ENCODE measurements at regions not wholly inside any gene's neighbourhood (a gene's known extent, or its start where the extent isn't known, plus 50 kb on each side); places are given as distances from the start of the nearest gene placed in this dataset.

GRCh38 chr5:124641154-124641792, 105.2 kb downstream of the ZNF608 start:
- in situ Hi-C loops (cut with MboI; ENCODE audit: low pct_unique_long_range_greater_than_20kb, low sequenced_read_pairs, unreplicated experiment) = no loop called here
- TF ChIP-seq CTCF (IDR thresholded peaks at IDR 0.05; ENCODE audit: extremely low read depth, insufficient read depth, missing control alignments) = no peak
- no peak for DNase-seq (ENCODE audit: low spot score)

GRCh38 chr5:124639095-124639665, 107.3 kb downstream of the ZNF608 start:
- no peak for TF ChIP-seq CTCF (IDR thresholded peaks at IDR 0.05; ENCODE audit: extremely low read depth, insufficient read depth, missing control alignments)
- DNase-seq (ENCODE audit: low spot score) = no peak
- in situ Hi-C loops (cut with MboI; ENCODE audit: low pct_unique_long_range_greater_than_20kb, low sequenced_read_pairs, unreplicated experiment) = no loop called here

- in situ Hi-C loops (cut with MboI; ENCODE audit: low pct_unique_long_range_greater_than_20kb, low sequenced_read_pairs, unreplicated experiment) = no loop called here
- no peak for DNase-seq (ENCODE audit: low spot score)
- no peak for TF ChIP-seq CTCF (IDR thresholded peaks at IDR 0.05; ENCODE audit: extremely low read depth, insufficient read depth, missing control alignments)
These were observed 109.4 kb downstream of the ZNF608 start for GRCh38 chr5:124637011-124637410.

- TF ChIP-seq CTCF (IDR thresholded peaks at IDR 0.05; ENCODE audit: extremely low read depth, insufficient read depth, missing control alignments) = no peak
- in situ Hi-C loops (cut with MboI; ENCODE audit: low pct_unique_long_range_greater_than_20kb, low sequenced_read_pairs, unreplicated experiment) = no loop called here
- no peak for DNase-seq (ENCODE audit: low spot score)
These were observed 111.6 kb downstream of the ZNF608 start for GRCh38 chr5:124634741-124635323.

GRCh38 chr5:124634228-124634739, 112.2 kb downstream of the ZNF608 start:
- in situ Hi-C loops (cut with MboI; ENCODE audit: low pct_unique_long_range_greater_than_20kb, low sequenced_read_pairs, unreplicated experiment) = no loop called here
- DNase-seq (ENCODE audit: low spot score) = no peak
- TF ChIP-seq CTCF (IDR thresholded peaks at IDR 0.05; ENCODE audit: extremely low read depth, insufficient read depth, missing control alignments) = no peak

GRCh38 chr5:124633209-124633608, 113.2 kb downstream of the ZNF608 start:
- DNase-seq (ENCODE audit: low spot score) = no peak
- in situ Hi-C loops (cut with MboI; ENCODE audit: low pct_unique_long_range_greater_than_20kb, low sequenced_read_pairs, unreplicated experiment) = no loop called here
- no peak for TF ChIP-seq CTCF (IDR thresholded peaks at IDR 0.05; ENCODE audit: extremely low read depth, insufficient read depth, missing control alignments)
